Large intestine (tissue), 3 donors: ENCODE measurements at regions not wholly inside any gene's neighbourhood (a gene's known extent, or its start where the extent isn't known, plus 50 kb on each side); places are given as distances from the start of the nearest gene placed in this dataset.

Source experiments
- DNase-seq, 2 donors: peaks; one replicate each; pipeline versions ENCODE4 v3.0.0 to v3.0.0-alpha.2; 2013
- H3K27ac ChIP-seq: one replicate; pipeline ENCODE4 v1.5.1; 2013; ENCODE audit warnings: low read length
- H3K27me3 ChIP-seq: 2 replicates; pipeline ENCODE4 v1.6.1; 2013; ENCODE audit warnings: low read length; ENCODE audit not compliant: control insufficient read depth, insufficient read depth
- H3K36me3 ChIP-seq: 2 replicates; pipeline ENCODE4 v1.6.1; 2013; ENCODE audit warnings: low read length; ENCODE audit not compliant: control insufficient read depth, insufficient read depth
- H3K4me1 ChIP-seq: one replicate; pipeline ENCODE4 v1.6.1; 2013; ENCODE audit warnings: low read length; ENCODE audit not compliant: control insufficient read depth, insufficient read depth
- H3K4me3 ChIP-seq: one replicate; pipeline ENCODE4 v1.5.1; 2013; ENCODE audit warnings: low read length
- H3K9me3 ChIP-seq: one replicate; pipeline ENCODE4 v1.6.1; 2013; ENCODE audit warnings: mild to moderate bottlenecking, low read depth, low read length, moderate library complexity; ENCODE audit not compliant: control insufficient read depth
- WGBS: methylation state at CpG from one replicate; pipeline ENCODE4 v1.1.5; 2013; ENCODE audit warnings: low lambda C conversion rate; ENCODE audit not compliant: insufficient coverage; 5-methylcytosine and 5-hydroxymethylcytosine counted together

DNA sequence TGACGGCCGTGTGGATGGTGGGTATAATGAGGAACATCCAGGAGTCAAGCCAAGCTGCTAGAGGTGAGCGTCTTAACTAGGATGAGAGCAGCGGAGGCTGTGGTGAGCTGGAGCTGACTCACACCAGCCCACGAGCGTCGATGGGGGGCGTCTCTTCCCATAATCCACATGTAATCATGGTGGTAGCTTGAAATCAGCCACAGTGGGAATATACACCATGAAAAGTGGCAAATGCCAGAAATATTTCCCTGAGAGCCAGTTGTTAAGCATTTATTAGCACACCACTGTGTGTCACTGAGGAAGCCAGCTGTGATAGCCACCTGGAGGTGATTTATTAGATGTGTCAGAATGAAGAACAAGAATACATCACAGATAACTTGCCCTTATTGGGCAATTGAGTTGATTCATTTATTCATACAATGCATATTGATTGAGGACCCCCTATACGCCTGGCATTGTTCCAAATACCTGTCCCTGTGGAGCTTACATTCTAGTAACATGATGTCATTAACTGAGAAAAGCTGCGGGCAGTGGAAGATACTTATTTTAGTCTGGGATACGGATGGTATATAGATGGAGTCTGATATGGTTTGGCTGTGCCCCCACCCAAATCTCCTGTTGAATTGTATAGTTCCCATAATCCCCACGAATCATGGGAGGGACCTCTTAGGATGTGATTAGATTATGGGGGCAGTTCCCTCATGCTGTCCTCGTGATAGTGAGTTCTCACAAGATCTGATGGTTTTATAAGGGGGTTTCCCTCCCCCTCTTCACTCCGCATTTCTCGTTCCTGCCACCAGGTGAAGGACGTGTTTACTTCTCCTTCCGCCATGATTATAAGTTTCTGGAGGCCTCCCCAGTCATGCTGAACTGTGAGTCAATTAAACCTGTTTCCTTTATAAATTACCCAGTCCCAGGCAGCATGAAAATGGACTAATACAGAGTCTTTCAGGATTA is 473.4 kb downstream of the METTL15 start:
- no peaks in the 10 kb centered on the region for H3K9me3 ChIP-seq
- H3K4me3 ChIP-seq = no peak overlapping the region
- H3K4me1 ChIP-seq = no peaks in the 10 kb centered on the region
- WGBS = 90% methylated on average over 2 of the region's 17 CpGs
- DNase-seq = no peak
- H3K27me3 ChIP-seq = no peaks in the 10 kb centered on the region
- H3K27ac ChIP-seq = no peak overlapping the region
- H3K36me3 ChIP-seq = no peaks in the 10 kb centered on the region

DNA sequence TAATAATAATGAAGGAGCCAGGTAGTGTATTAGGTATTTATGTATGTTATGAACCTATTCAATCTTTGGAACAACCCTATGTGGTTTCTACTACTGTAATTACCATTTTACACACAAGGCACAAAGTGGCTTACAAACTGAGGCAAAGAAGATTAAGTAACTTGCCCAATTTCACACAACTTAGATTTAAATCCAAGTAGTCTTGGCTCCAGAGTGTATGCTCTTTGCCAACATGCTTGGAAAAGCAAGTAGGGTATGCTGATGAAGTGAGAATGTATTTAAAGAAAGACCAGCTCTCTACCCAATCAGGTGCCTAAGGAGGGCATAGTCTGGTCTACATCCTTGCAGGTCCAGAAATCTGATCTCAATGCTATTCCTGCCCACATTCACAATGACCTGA is 463.2 kb downstream of the METTL15 start:
- H3K4me1 ChIP-seq = no peaks in the 10 kb centered on the region
- no peaks in the 10 kb centered on the region for H3K27me3 ChIP-seq

DNA sequence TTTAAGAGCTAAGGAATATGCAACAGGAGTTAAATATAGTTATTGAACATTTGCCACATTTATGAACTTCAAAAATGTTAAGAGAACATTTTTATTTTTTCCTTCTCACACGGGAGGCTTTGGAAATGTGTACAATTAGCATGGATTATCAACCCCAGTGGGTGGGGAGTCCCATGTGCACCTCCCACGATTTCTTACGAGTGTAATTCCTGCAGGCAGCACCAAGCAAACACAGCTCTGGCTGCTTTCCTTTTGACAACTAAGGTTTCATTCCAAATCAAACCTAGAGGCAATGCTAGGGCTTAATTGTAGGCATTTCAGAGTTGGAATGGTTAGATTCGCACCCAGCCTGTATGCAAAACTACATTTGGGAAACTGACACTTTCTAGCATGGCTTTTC is 460.9 kb downstream of the METTL15 start:
- no peaks in the 10 kb centered on the region for H3K36me3 ChIP-seq
- no CpG with 5 or more reads among the region's 4 CpGs for WGBS
- no peaks in the 10 kb centered on the region for H3K27me3 ChIP-seq
- H3K27ac ChIP-seq = no peak overlapping the region
- DNase-seq = no peak
- no peaks in the 10 kb centered on the region for H3K9me3 ChIP-seq
- no peaks in the 10 kb centered on the region for H3K4me1 ChIP-seq
- H3K4me3 ChIP-seq = no peak overlapping the region

More for the DNA sequence above, 463.2 kb downstream of the METTL15 start:
- H3K4me3 ChIP-seq = no peak overlapping the region
- H3K9me3 ChIP-seq = no peaks in the 10 kb centered on the region
- no peaks in the 10 kb centered on the region for H3K36me3 ChIP-seq
- no peak overlapping the region for H3K27ac ChIP-seq
- no peak for DNase-seq

DNA sequence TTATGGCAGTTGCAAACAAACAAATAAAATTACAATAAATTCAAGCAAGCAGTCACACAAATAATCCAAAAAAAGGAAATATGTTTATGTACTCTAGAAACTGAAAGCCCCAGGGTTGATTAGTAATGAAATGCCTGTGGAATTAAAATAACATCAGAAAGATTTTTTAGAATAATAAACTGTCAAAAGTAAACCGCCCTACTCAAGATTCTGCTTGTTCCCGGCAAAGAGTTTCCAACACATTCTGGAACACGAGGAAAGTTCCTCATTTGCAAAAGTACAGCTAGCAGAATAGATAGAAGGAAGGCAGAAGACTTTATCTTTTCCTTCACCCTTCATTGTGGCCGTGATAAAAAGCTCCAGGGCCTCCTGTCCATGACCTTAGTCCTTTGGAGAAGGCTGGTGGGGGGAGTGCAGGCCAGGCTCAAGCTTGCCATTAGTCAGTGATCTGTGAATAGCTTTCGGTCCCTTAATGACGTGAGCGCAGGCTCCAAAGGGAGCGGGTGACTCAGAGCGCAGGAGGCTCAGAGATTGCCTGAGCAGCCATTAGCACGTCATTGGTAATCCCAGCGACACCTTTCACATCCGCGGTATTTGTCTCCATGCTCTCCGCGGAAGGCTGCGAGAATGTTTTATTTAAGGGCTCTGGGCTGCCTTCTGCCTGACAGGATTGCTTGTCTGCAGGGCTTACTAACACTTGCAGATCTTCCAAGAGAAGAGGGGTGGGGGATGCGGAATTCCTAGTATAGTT is 458.3 kb downstream of the METTL15 start:
- DNase-seq = peak; percentile 75 to 89
- Histone ChIP-seq H3K9me3 (no peaks in the 10 kb centered on the region), H3K4me1 (no peaks in the 10 kb centered on the region), H3K36me3 (no peaks in the 10 kb centered on the region), H3K27ac (no peak overlapping the region), H3K4me3 (peak overlapping the region; percentile 25), H3K27me3 (no peaks in the 10 kb centered on the region)
- WGBS = no CpG with 5 or more reads among the region's 17 CpGs

DNA sequence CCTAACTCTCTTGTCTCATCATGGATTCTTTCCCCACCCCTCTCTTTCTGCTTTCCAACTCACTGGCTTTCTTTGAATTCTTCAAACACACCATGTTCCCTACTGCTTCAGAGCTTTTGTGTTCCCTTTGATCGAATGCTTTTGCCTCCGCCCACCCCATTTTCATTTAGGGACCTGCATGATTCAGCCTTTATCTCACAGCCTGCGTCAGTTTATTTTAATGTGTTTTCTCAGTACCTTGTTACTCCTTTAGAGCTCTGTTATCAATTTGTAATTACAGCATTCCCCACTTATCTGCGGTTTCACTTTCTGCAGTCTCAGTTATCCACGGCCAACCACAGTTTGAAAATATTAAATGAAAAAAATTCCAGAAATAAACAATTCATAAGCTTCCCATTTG is 451.3 kb downstream of the METTL15 start:
- 8% methylated on average over 2 of the region's 5 CpGs for WGBS
- H3K4me3 ChIP-seq = no peak overlapping the region
- no peaks in the 10 kb centered on the region for H3K9me3 ChIP-seq
- H3K27ac ChIP-seq = no peak overlapping the region
- no peaks in the 10 kb centered on the region for H3K36me3 ChIP-seq
- no peak for DNase-seq
- no peaks in the 10 kb centered on the region for H3K27me3 ChIP-seq
- no peaks in the 10 kb centered on the region for H3K4me1 ChIP-seq

DNA sequence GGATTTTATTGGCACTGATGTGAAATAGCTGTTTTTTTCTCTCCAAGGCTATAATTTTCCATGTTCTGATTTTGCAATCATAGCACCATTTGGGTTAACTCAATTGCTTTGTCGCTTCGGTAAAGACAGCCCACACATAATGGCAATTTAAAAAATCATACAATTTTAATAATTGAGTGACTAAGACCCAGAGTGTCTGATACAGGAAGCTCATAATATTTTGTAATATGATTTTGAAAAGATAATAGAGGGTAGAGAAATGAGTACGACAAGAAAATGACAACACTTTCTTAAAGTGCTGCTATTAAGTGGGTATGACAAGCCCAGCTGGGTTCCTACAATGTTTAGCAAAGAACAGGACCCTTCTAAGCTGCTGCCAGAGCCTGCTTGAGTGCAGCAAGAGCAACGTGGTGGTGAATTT is 439.1 kb downstream of the METTL15 start:
- no peaks in the 10 kb centered on the region for H3K4me1 ChIP-seq
- H3K4me3 ChIP-seq = no peak overlapping the region
- H3K9me3 ChIP-seq = no peaks in the 10 kb centered on the region
- no peaks in the 10 kb centered on the region for H3K27me3 ChIP-seq
- 56% methylated on average over 4 of the region's 4 CpGs for WGBS
- no peak for DNase-seq
- no peaks in the 10 kb centered on the region for H3K36me3 ChIP-seq
- H3K27ac ChIP-seq = no peak overlapping the region

DNA sequence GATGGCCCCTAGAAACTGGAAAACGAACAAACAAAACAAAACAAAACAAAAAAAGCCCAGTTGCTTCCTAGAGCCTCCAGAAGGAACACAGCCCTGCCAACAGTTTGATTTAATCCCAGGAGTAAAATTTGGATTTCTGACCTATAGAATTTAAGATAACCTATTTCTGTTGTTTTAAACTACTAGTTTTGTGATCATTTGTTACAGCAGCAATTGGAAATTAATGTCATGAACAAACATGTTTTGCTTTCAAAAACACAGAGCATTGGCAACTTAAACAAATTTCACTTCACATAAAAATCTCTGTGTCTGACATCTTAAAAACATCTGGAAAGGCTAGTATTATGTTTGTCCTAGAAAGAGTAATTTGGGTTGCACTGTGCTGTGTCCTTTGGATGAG is 437.3 kb downstream of the METTL15 start:
- 100% methylated on average over 1 of the region's 1 CpG for WGBS
- Histone ChIP-seq H3K36me3 (no peaks in the 10 kb centered on the region), H3K27ac (no peak overlapping the region), H3K27me3 (no peaks in the 10 kb centered on the region), H3K4me1 (no peaks in the 10 kb centered on the region), H3K4me3 (no peak overlapping the region), H3K9me3 (no peaks in the 10 kb centered on the region)
- DNase-seq = no peak

DNA sequence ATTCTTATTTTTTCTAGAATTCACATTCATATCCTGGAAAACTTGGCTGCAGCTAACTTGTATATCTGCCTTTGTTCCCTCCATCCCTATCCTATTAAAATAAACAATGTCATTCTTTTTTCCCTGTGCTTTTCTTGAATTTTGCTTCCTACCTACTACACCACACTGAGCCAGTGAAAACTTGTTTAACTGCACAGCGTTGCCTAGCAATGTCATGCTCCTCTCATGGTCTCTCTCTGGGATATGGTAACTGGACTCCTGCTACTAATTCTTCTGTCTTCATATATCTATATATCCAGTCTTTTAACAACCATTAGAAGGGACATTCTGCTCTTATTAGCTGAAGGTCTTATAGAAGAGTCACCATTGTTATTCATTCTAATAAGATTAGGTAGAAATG is 434.4 kb downstream of the METTL15 start:
- Histone ChIP-seq H3K4me3 (no peak overlapping the region), H3K9me3 (no peaks in the 10 kb centered on the region), H3K4me1 (no peaks in the 10 kb centered on the region), H3K27ac (no peak overlapping the region), H3K27me3 (no peaks in the 10 kb centered on the region), H3K36me3 (no peaks in the 10 kb centered on the region)
- no CpG with 5 or more reads among the region's 1 CpG for WGBS
- DNase-seq = no peak

DNA sequence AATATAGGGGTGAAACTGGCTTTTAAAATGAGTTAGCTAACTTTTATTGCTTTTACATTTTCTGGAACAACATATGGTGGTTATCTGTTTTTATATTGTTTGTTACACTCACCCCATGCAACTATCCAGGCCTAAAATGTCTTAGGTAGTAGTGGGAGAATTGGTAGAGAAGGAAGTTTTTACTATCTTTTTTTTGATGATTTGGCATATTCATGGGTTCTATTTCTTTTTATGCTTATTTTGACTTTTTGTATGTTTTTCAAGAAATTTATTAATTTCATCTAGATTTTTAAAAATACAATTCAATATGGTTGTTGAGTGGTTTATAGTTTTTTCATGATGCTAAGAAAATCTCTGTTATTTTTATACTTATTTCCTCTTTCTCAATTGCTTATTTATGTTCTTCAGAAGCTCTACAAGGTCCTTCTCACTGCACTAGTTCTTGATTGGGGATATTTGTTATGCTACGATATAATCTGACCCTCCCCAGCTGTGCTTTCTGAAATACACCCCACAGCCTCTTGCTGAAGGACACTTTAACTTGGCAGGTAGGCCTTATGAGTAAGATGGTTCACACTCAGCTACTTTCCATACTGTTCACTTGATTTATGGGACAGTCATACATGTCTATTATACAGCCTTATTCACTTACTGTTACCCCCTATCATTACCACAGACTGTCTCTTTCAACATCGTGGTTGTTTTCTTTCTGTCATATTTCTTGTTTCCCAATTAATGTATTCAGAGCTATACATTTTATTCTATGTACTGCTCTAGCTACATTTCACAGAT is 431.2 kb downstream of the METTL15 start:
- no peaks in the 10 kb centered on the region for H3K36me3 ChIP-seq
- WGBS = 90% methylated on average over 1 of the region's 2 CpGs
- no peak overlapping the region for H3K27ac ChIP-seq
- no peaks in the 10 kb centered on the region for H3K9me3 ChIP-seq
- H3K27me3 ChIP-seq = no peaks in the 10 kb centered on the region
- H3K4me3 ChIP-seq = no peak overlapping the region
- no peaks in the 10 kb centered on the region for H3K4me1 ChIP-seq
- no peak for DNase-seq

DNA sequence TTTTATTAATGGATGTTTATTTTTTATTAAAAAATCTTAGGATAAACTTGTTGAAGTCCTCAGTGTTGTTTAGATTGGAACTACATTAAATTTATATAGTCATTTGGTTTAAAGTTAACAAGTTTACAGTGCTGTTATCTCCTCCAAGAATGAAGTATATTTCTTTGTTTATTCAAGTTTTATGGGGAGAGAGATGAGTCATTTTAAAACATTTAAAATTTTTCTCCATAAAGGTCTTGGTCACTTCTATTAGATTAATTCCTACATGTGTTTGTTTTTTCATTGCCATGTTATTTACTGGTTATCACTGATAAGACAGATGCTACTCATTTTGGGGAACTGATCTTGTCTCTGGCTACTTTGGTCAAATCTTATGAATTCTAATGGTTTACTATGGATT is 429.6 kb downstream of the METTL15 start:
- no peak overlapping the region for H3K4me3 ChIP-seq
- H3K36me3 ChIP-seq = no peaks in the 10 kb centered on the region
- H3K27ac ChIP-seq = no peak overlapping the region
- H3K4me1 ChIP-seq = no peaks in the 10 kb centered on the region
- H3K9me3 ChIP-seq = no peaks in the 10 kb centered on the region
- no peaks in the 10 kb centered on the region for H3K27me3 ChIP-seq
- DNase-seq = no peak
